ENCODE measurements at regions not wholly inside any gene's neighbourhood (a gene's known extent, or its start where the extent isn't known, plus 50 kb on each side); places are given as distances from the start of the nearest gene placed in this dataset.

- TF ChIP-seq CTCF (IDR thresholded peaks at IDR 0.05) (no peak), POLR2A (IDR thresholded peaks at IDR 0.05) (no peak)
Observed at GRCh38 chr16:11412175-11412904, 67.1 kb downstream of the RMI2 start.
